Pancreas (tissue), 10 donors: ENCODE measurements at regions not wholly inside any gene's neighbourhood (a gene's known extent, or its start where the extent isn't known, plus 50 kb on each side); places are given as distances from the start of the nearest gene placed in this dataset.

ENCODE experiments used
- ATAC-seq, 4 donors: fragments of 200-7000 bp; cut with Tn5 transposase; one replicate each; pipeline versions ENCODE4 v1.8.0 to v1.9.1; 2020; ENCODE audit warnings: mild to moderate bottlenecking in 4 of 4, moderate library complexity in 4 of 4
- DNase-seq, 6 donors: peaks; one replicate each; pipeline ENCODE4 v3.0.0-alpha.2; 2020
- FAIRE-seq: peaks from 2 replicates; lab custom pipeline; 2012; peaks lifted over from hg19 to GRCh38; lab: Jason Lieb, UNC
- H3K27ac ChIP-seq, 4 donors: fragments of 200-600 bp; sonication (generic); 1 replicate in 3 of 4; 2 replicates in 1 of 4; pipeline versions ENCODE4 v1.5.0 to v1.8.0; 2020
- H3K27me3 ChIP-seq, 4 donors: fragments of 200-600 bp; one replicate each; pipeline ENCODE4 v1.8.0; 2021
- H3K36me3 ChIP-seq, 3 donors: fragments of 200-600 bp; sonication (generic) in 1 of 3; one replicate each; pipeline versions ENCODE4 v1.5.0 to v1.8.0; 2020 to 2021
- H3K4me1 ChIP-seq, 3 donors: fragments of 200-600 bp; one replicate each; pipeline ENCODE4 v1.8.0; 2021
- H3K4me3 ChIP-seq, 4 donors: fragments of 200-600 bp; sonication (generic) in 2 of 4; one replicate each; pipeline versions ENCODE4 v1.5.0 to v1.8.0; 2020 to 2021
- H3K9me3 ChIP-seq, 4 donors: fragments of 200-600 bp; one replicate each; pipeline ENCODE4 v1.8.0; 2021
- WGBS, 2 donors: extraction: QIAGEN DNeasy Blood & Tissue Kit; methylation state at CpG; one replicate each; pipeline ENCODE4 v1.1.7; 2013; 5-methylcytosine and 5-hydroxymethylcytosine counted together
- intact Hi-C, 3 donors: fragments of 100-400 bp; cut with DNase I; formaldehyde crosslinking; loops; one replicate each; pipeline versions ENCODE4 v1.11.1 to v1.14.2; 2022
- TF ChIP-seq, protein P1 (sequence below), 4 donors: fragments of 200-600 bp; sonication (generic) in 3 of 4; IDR thresholded peaks; one replicate each; pipeline versions ENCODE4 v1.5.0 to v1.8.0; 2021; ENCODE audit warnings: antibody characterized with exemption in 4 of 4
- donor health status: healthy with polysubstance abuse.
- donor health status: DM: no; HTN: no; CAD: no; lungs with moderate emphysema.
- donor health status: DM: no; HTN: no; CAD: no.
- donor health status: control.
- donor health status: control.
- donor health status: Bipolar disorder and iron deficiency.
- donor health status: DM: yes; HTN: yes; CAD: no.
- donor health status: DM: no; HTN: no; CAD: no.
- donor health status: DM: no; HTN: no; CAD: no.
- donor health status: DM: yes; HTN: yes; CAD: no.

DNA sequence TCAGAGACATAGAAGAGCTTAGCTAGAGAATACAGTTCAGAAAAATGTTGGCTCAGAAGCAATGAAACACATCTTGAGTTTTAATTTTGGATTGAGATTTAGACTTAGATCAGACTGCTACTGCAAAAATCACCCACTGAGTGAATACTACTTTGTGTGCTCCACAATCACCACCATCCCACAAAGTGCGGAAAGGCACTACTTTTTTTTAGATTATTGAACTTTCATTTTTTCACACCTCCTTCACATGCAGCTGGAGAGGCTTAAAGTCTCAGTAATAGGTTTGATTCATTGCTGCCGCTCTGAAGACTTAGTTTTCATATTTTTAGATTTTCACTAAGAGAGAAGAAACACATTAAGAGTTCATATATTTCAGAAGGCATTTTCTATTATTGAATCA, 289.9 kb upstream of the PRR20A start:
- FAIRE-seq (no peak), ATAC-seq (no peak)

DNA sequence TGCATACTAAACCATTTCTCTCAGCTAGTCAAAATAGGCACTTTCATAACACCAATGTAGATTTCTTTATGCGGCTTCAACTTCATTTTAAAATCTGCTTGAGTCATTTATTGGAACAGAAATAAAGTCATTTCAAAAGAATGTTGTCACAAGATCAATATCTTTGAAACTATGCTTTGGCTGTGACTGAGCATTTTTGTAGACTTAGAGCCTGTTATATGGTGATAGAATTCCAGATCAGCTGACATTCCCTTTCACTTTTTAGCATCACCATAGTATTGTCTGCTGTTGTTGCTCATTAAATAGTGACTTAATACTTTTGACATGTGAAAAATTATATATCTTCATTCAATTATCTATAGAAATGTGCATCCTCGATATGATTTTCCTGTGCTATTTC, 279.2 kb upstream of the PRR20A start:
- Histone ChIP-seq H3K4me3 (no peak overlapping the region), H3K27me3 (no peaks in the 10 kb centered on the region), H3K36me3 (no peaks in the 10 kb centered on the region), H3K4me1 (no peaks in the 10 kb centered on the region), H3K9me3 (no peaks in the 10 kb centered on the region), H3K27ac (no peak overlapping the region)
- WGBS, 2 donors = 19 to 24% methylated on average over 2 of the region's 2 CpGs
- intact Hi-C loops = no loop called here
- ATAC-seq = peak in 1 of 4 donors; percentile 26
- TF ChIP-seq, protein P1, sequence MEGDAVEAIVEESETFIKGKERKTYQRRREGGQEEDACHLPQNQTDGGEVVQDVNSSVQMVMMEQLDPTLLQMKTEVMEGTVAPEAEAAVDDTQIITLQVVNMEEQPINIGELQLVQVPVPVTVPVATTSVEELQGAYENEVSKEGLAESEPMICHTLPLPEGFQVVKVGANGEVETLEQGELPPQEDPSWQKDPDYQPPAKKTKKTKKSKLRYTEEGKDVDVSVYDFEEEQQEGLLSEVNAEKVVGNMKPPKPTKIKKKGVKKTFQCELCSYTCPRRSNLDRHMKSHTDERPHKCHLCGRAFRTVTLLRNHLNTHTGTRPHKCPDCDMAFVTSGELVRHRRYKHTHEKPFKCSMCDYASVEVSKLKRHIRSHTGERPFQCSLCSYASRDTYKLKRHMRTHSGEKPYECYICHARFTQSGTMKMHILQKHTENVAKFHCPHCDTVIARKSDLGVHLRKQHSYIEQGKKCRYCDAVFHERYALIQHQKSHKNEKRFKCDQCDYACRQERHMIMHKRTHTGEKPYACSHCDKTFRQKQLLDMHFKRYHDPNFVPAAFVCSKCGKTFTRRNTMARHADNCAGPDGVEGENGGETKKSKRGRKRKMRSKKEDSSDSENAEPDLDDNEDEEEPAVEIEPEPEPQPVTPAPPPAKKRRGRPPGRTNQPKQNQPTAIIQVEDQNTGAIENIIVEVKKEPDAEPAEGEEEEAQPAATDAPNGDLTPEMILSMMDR (IDR thresholded peaks at IDR 0.05) = no peak
- DNase-seq = no peak
- FAIRE-seq = no peak

More for the DNA sequence above, 289.9 kb upstream of the PRR20A start:
- intact Hi-C loops = no loop called here
- 73 to 78% methylated on average over 2 of the region's 2 CpGs for WGBS, 2 donors
- no peaks in the 10 kb centered on the region for H3K9me3 ChIP-seq
- no peak overlapping the region for H3K27ac ChIP-seq
- TF ChIP-seq, protein P1 (IDR thresholded peaks at IDR 0.05) = no peak
- H3K27me3 ChIP-seq = no peaks in the 10 kb centered on the region
- H3K4me1 ChIP-seq = no peaks in the 10 kb centered on the region
- no peak overlapping the region for H3K4me3 ChIP-seq
- H3K36me3 ChIP-seq = no peaks in the 10 kb centered on the region
- DNase-seq = no peak

DNA sequence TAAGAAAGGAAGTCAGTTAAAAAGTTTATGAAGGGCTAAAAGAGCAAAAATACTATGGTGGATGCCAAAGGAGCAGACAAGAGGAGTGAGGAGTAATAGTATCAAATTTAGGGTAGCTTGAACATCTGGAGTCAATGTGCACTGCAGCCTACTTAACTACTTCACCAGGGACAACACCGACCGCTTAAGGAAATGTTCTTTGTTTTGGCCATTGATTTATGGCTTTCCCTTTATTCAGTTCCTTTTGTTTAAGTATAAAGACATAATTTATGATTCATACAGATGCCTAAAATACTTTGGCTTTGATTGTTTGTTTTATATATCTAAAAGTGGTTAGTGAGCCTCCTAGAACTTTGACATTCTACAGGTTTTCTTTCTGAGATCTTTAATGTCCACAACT, 276.3 kb upstream of the PRR20A start:
- H3K27me3 ChIP-seq = no peaks in the 10 kb centered on the region
- TF ChIP-seq, protein P1 (IDR thresholded peaks at IDR 0.05) = no peak
- no peak overlapping the region for H3K4me3 ChIP-seq
- intact Hi-C loops = no loop called here
- ATAC-seq = no peak
- 64 to 75% methylated on average over 2 of the region's 2 CpGs for WGBS, 2 donors
- FAIRE-seq = no peak
- no peak overlapping the region for H3K27ac ChIP-seq
- no peaks in the 10 kb centered on the region for H3K36me3 ChIP-seq
- no peaks in the 10 kb centered on the region for H3K4me1 ChIP-seq
- H3K9me3 ChIP-seq = no peaks in the 10 kb centered on the region
- DNase-seq = no peak

DNA sequence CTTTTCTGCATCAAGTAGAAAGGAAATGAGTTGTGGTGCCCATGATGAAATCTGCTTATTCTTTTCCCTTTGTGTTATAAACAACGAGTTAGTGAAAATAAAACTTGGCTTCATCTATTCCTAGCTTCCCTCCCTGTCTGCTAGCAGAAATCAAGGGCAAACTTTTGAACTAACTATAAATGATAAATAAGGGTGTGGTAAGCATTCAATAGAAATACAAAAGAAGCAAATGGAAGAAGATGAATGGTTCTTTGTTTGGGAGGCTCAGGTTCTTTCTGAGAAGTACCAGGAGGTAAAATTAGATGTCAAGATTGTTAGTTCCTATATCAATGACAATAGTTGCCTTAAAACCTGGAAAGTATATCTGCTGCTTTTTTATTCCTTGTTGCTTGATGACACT, 275.3 kb upstream of the PRR20A start:
- H3K4me3 ChIP-seq = no peak overlapping the region
- H3K9me3 ChIP-seq = no peaks in the 10 kb centered on the region
- no peak for ATAC-seq
- no peaks in the 10 kb centered on the region for H3K36me3 ChIP-seq
- no peaks in the 10 kb centered on the region for H3K4me1 ChIP-seq
- WGBS, 2 donors = 21 to 24% methylated on average over 1 of the region's 1 CpG
- intact Hi-C loops = no loop called here
- FAIRE-seq = no peak
- no peaks in the 10 kb centered on the region for H3K27me3 ChIP-seq
- TF ChIP-seq, protein P1 (IDR thresholded peaks at IDR 0.05) = no peak
- DNase-seq = no peak
- no peak overlapping the region for H3K27ac ChIP-seq

DNA sequence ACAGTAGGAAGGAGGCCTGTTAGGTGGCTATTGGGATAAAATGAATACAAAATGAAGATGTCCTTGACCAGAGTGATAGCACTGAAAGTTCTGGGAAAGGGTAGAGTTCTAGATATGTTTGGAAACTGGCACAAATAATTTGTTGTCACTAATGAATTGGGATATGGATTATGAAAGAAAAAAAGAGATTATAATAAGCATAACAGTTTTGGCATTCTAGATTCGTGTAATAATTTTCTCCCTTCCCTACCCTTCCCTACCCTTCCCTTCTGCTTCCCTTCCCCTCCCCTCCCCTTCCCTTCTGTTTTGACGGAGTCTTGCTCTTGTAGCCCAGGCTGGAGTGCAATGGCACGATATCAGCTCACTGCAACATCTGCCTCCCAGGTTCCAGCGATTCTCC, 271.0 kb upstream of the PRR20A start:
- H3K27me3 ChIP-seq = no peaks in the 10 kb centered on the region
- H3K4me3 ChIP-seq = no peak overlapping the region
- ATAC-seq (no peak), DNase-seq (no peak), FAIRE-seq (no peak)
- H3K36me3 ChIP-seq = no peaks in the 10 kb centered on the region
- no peak overlapping the region for H3K27ac ChIP-seq
- WGBS, 2 donors = 87 to 88% methylated on average over 3 to 4 of the region's 4 CpGs
- no peaks in the 10 kb centered on the region for H3K9me3 ChIP-seq
- H3K4me1 ChIP-seq = no peaks in the 10 kb centered on the region
- intact Hi-C loops = no loop called here
- TF ChIP-seq, protein P1 (IDR thresholded peaks at IDR 0.05) = no peak
